Stomach (tissue), 8 donors: ENCODE measurements at regions not wholly inside any gene's neighbourhood (a gene's known extent, or its start where the extent isn't known, plus 50 kb on each side); places are given as distances from the start of the nearest gene placed in this dataset.

ENCODE experiments used
- DNase-seq, 2 donors: peaks; one replicate each; pipeline versions ENCODE4 v3.0.0 to v3.0.0-alpha.2; 2013 to 2019
- H3K27ac ChIP-seq, 5 donors: fragments of 200-600 bp in 4 of 5; sonication (generic) in 4 of 5; one replicate each; pipeline ENCODE4 v1.5.1; 2013 to 2019; ENCODE audit warnings: mild to moderate bottlenecking in 1 of 5, moderate library complexity in 1 of 5
- H3K27me3 ChIP-seq, 3 donors: fragments of 200-600 bp; sonication (generic); one replicate each; pipeline ENCODE4 v1.5.1; 2017 to 2019; ENCODE audit warnings: mixed run types in 1 of 3
- H3K36me3 ChIP-seq, 4 donors: fragments of 200-600 bp; sonication (generic); 1 replicate in 3 of 4; 2 replicates in 1 of 4; pipeline ENCODE4 v1.5.1; 2016 to 2019
- H3K4me1 ChIP-seq, 4 donors: fragments of 200-600 bp; sonication (generic); one replicate each; pipeline ENCODE4 v1.5.1; 2016 to 2019
- H3K4me3 ChIP-seq, 4 donors: fragments of 200-600 bp; sonication (generic) in 3 of 4; one replicate each; pipeline ENCODE4 v1.5.1; 2016 to 2019; ENCODE audit warnings: mild to moderate bottlenecking in 1 of 4
- H3K9me3 ChIP-seq, 4 donors: fragments of 200-600 bp; sonication (generic); one replicate each; pipeline ENCODE4 v1.5.1; 2016 to 2019
- CTCF ChIP-seq, 7 experiments: fragments of 450-650 bp in 4 of 7; fragments of 200-600 bp in 3 of 7; sonication (generic) in 3 of 7; IDR thresholded peaks; one replicate each; pipeline ENCODE4 v1.5.1; 2016 to 2019; ENCODE audit warnings: antibody characterized with exemption in 7 of 7, control low read depth in 2 of 7, mild to moderate bottlenecking in 1 of 7
- EP300 ChIP-seq: sonication (generic); formaldehyde crosslinking; IDR thresholded peaks from one replicate; pipeline ENCODE4 v1.6.1; 2017; ENCODE audit warnings: antibody characterized with exemption
- POLR2A ChIP-seq, 4 donors: fragments of 450-650 bp; IDR thresholded peaks; one replicate each; pipeline ENCODE4 v1.6.1; 2016; ENCODE audit warnings: antibody characterized with exemption in 4 of 4, control low read depth in 2 of 4, mild to moderate bottlenecking in 1 of 4, moderate library complexity in 1 of 4
- POLR2AphosphoS5 ChIP-seq, 3 donors: sonication (generic); formaldehyde crosslinking; IDR thresholded peaks; one replicate each; pipeline ENCODE4 v1.6.1; 2016; ENCODE audit warnings: antibody characterized with exemption in 3 of 3
- WGBS, 5 donors: extraction: QIAGEN DNeasy Blood & Tissue Kit in 3 of 5; methylation state at CpG; one replicate each; pipeline versions ENCODE4 v1.1.5 to v1.1.7; 2013 to 2018; 5-methylcytosine and 5-hydroxymethylcytosine counted together
- intact Hi-C: fragments of 100-400 bp; cut with DNase I; formaldehyde crosslinking; loops from one replicate; pipeline ENCODE4 v1.15.1; 2023; ENCODE audit warnings: low total_unique reads
- donor health status: healthy with polysubstance abuse.
- donor health status: Bipolar disorder and iron deficiency.
- donor health status: healthy.

DNA sequence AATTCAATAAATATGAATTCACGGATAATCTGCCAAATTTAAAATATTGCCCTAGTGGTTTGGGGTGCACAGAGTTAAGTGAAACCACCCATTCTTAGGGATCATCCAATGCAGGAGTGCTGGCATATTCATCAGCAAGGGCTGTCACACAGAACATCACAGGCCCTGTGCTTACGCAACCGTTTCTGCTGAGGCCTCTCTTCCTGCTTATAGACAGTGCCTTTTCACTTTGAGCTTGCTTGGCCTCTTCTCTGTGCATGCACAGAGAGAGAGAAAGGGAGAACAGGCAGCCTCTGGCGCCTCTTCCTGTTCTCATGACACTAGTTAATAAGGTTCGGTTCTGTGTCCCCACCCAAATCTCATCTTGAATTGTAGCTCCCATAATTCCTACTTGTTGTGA is 366.3 kb downstream of the ICE1 start:
- H3K9me3 ChIP-seq: peaks cover 0 to 7% (median 0%) of the 10 kb centered on the region in 4 donors
- H3K27me3 ChIP-seq: no peaks in the 10 kb centered on the region
- WGBS, 5 donors: 84 to 91% (median 90%) methylated on average over 5 of the region's 5 CpGs
- H3K4me3 ChIP-seq: no peak overlapping the region
- H3K27ac ChIP-seq: no peak overlapping the region
- TF ChIP-seq CTCF (IDR thresholded peaks at IDR 0.05) (no peak), EP300 (no peak), POLR2A (IDR thresholded peaks at IDR 0.05) (no peak), POLR2AphosphoS5 (IDR thresholded peaks at IDR 0.05) (no peak)
- DNase-seq: no peak
- H3K36me3 ChIP-seq: no peaks in the 10 kb centered on the region
- intact Hi-C loops: no loop called here
- H3K4me1 ChIP-seq: peaks cover 0 to 7% (median 0%) of the 10 kb centered on the region in 4 donors

DNA sequence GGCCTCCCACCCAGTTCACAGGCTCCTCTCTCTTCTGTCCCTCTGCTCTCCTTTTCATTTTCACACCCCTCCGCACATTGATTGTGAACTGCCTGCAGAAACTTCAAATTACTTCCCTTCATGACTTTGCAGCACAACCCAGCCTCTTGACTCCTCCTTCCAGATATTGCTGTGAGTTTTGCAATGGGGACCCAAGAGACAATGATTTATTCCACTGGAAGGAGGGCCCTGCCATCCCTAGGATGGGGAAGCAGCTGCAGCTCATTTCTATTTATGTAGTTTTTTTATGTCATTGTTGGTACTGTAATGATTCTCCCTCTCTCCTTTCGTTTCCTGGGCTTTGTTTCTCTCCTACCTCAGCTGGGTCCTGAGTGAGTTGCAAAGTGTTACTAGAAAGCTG is 364.9 kb downstream of the ICE1 start:
- 79 to 85% (median 85%) methylated on average over 2 of the region's 2 CpGs for WGBS, 5 donors
- TF ChIP-seq EP300 (no peak), POLR2A (IDR thresholded peaks at IDR 0.05) (no peak), POLR2AphosphoS5 (IDR thresholded peaks at IDR 0.05) (no peak), CTCF (IDR thresholded peaks at IDR 0.05) (no peak)
- no peaks in the 10 kb centered on the region for H3K27me3 ChIP-seq
- H3K4me1 ChIP-seq: peaks cover 0 to 8% (median 0%) of the 10 kb centered on the region in 4 donors
- peak in 1 of 2 donors; percentile 16 for DNase-seq
- no peak overlapping the region for H3K27ac ChIP-seq
- peaks cover 0 to 7% (median 0%) of the 10 kb centered on the region in 4 donors for H3K9me3 ChIP-seq
- H3K36me3 ChIP-seq: no peaks in the 10 kb centered on the region
- intact Hi-C loops: no loop called here
- H3K4me3 ChIP-seq: no peak overlapping the region

- peaks cover 0 to 7% (median 0%) of the 10 kb centered on the region in 4 donors for H3K9me3 ChIP-seq
- H3K27ac ChIP-seq: peak overlapping the region in 1 of 5 donors; percentile 66
- peak in 1 of 2 donors; percentile 62 for DNase-seq
- intact Hi-C loops: no loop called here
- no peaks in the 10 kb centered on the region for H3K36me3 ChIP-seq
- H3K27me3 ChIP-seq: no peaks in the 10 kb centered on the region
- 35 to 52% (median 43%) methylated on average over 5 of the region's 5 CpGs for WGBS, 5 donors
- TF ChIP-seq EP300 (no peak), POLR2A (IDR thresholded peaks at IDR 0.05) (no peak), POLR2AphosphoS5 (IDR thresholded peaks at IDR 0.05) (no peak), CTCF (IDR thresholded peaks at IDR 0.05) (no peak)
- no peak overlapping the region for H3K4me3 ChIP-seq
- peaks cover 0 to 8% (median 0%) of the 10 kb centered on the region in 4 donors for H3K4me1 ChIP-seq
These were observed 361.6 kb downstream of the ICE1 start for GRCh38 chr5:5784101-5784500.

GRCh38 chr5:5783021-5783420 is 360.5 kb downstream of the ICE1 start:
- intact Hi-C loops: no loop called here
- Histone ChIP-seq H3K36me3 (no peaks in the 10 kb centered on the region), H3K4me3 (no peak overlapping the region), H3K4me1 (peaks cover 0 to 8% (median 0%) of the 10 kb centered on the region in 4 donors), H3K27ac (no peak overlapping the region), H3K27me3 (no peaks in the 10 kb centered on the region), H3K9me3 (peaks cover 0 to 7% (median 0%) of the 10 kb centered on the region in 4 donors)
- DNase-seq: no peak
- TF ChIP-seq POLR2AphosphoS5 (IDR thresholded peaks at IDR 0.05): no peak
- WGBS, 5 donors: 79 to 85% (median 82%) methylated on average over 2 of the region's 2 CpGs

- H3K36me3 ChIP-seq: no peaks in the 10 kb centered on the region
- intact Hi-C loops: no loop called here
- WGBS, 5 donors: 78 to 94% (median 84%) methylated on average over 4 of the region's 4 CpGs
These were observed 359.9 kb downstream of the ICE1 start for GRCh38 chr5:5782402-5782801.

More at GRCh38 chr5:5782402-5782801, 359.9 kb downstream of the ICE1 start:
- Histone ChIP-seq H3K4me3 (no peak overlapping the region), H3K4me1 (peaks cover 0 to 8% (median 0%) of the 10 kb centered on the region in 4 donors), H3K27me3 (no peaks in the 10 kb centered on the region), H3K27ac (no peak overlapping the region), H3K9me3 (peaks cover 0 to 7% (median 0%) of the 10 kb centered on the region in 4 donors)
- TF ChIP-seq EP300: no peak
- TF ChIP-seq CTCF (IDR thresholded peaks at IDR 0.05): no peak
- TF ChIP-seq POLR2AphosphoS5 (IDR thresholded peaks at IDR 0.05): no peak
- TF ChIP-seq POLR2A (IDR thresholded peaks at IDR 0.05): no peak
- DNase-seq: no peak
